ENCODE measurements at regions not wholly inside any gene's neighbourhood (a gene's known extent, or its start where the extent isn't known, plus 50 kb on each side); places are given as distances from the start of the nearest gene placed in this dataset.
A peak's percentile ranks its signal among the peaks of the same experiment; 100 is the strongest.

DNA sequence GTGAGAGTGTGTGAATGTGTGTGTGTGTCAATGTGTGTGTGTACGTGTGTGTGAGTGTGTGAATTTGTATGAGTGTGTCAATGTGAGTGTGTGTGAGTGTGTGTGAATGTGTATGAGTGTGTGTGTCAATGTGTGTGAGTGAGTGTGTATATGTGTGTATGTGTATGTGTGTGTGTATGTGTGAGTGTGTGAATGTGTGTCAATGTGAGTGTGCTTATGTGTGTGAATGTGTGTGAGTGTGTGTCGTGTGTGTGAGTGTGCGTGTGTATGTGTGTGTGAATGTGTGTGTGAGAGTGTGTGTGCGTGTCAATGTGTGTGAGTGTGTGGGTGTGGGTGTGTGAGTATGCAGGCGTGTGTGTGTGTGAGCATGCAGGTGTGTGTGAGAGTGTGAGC lies 93.5 kb upstream of the ALDH1A3 start:
- no peaks in the 10 kb centered on the region for H3K36me3 ChIP-seq
- no peak overlapping the region for H3K27ac ChIP-seq (replicated peaks in 1 of 4)
- intact Hi-C loops (cut with DNase I) = no loop called here
- 92% methylated on average over 5 of the region's 5 CpGs for WGBS
- no peak overlapping the region for H3K4me3 ChIP-seq
- peak; percentile 39 for DNase-seq (ENCODE audit: extremely low spot score)
- no peak for TF ChIP-seq POLR2AphosphoS5 (IDR thresholded peaks at IDR 0.05)
- TF ChIP-seq, protein P1, sequence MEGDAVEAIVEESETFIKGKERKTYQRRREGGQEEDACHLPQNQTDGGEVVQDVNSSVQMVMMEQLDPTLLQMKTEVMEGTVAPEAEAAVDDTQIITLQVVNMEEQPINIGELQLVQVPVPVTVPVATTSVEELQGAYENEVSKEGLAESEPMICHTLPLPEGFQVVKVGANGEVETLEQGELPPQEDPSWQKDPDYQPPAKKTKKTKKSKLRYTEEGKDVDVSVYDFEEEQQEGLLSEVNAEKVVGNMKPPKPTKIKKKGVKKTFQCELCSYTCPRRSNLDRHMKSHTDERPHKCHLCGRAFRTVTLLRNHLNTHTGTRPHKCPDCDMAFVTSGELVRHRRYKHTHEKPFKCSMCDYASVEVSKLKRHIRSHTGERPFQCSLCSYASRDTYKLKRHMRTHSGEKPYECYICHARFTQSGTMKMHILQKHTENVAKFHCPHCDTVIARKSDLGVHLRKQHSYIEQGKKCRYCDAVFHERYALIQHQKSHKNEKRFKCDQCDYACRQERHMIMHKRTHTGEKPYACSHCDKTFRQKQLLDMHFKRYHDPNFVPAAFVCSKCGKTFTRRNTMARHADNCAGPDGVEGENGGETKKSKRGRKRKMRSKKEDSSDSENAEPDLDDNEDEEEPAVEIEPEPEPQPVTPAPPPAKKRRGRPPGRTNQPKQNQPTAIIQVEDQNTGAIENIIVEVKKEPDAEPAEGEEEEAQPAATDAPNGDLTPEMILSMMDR (IDR thresholded peaks at IDR 0.05) = no peak
- TF ChIP-seq EP300 (IDR thresholded peaks at IDR 0.05) = no peak
- no peak for TF ChIP-seq POLR2A (IDR thresholded peaks at IDR 0.05; ENCODE audit: low read depth)
- no peaks in the 10 kb centered on the region for H3K4me1 ChIP-seq
- H3K9me3 ChIP-seq = no peaks in the 10 kb centered on the region
- H3K27me3 ChIP-seq = peaks cover 0 to 22% (median 0%) of the 10 kb centered on the region in 4 donors

DNA sequence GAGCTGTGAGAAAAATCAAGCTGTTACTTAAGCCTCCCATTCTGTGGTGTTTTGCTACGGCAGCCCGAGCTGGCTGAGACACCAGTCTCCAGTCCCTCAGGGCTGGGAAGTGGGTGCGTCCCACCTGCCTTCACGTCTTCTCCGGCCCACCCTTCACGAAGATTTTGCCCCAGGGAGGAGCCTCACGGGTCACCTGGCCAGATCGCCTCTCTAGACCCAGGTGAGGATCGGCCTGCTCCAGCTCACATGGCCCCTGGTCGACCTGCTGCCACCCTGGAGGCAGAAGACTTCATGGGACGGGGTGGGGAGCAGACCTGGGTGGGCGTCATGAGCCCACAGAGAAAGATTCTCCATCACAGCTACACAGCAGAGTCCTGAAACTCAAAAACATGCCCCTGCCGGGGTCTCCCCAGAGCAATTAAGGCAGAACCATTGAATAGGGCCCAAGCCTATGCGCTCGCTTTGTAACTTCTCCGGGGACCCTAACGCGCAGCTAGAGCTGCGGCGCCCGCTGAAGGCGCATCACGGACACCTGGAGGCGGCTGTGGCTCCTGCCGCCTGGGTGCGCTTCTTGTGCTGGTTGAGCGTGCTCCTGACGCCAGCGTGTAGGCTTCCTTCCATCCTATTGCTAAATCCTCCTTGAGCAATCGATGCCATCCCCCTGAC lies 92.6 kb upstream of the ALDH1A3 start:
- Histone ChIP-seq H3K27me3 (peaks cover 0 to 13% (median 0%) of the 10 kb centered on the region in 4 donors), H3K9me3 (no peaks in the 10 kb centered on the region), H3K36me3 (no peaks in the 10 kb centered on the region), H3K4me3 (no peak overlapping the region), H3K4me1 (no peaks in the 10 kb centered on the region), H3K27ac (replicated peaks in 1 of 4) (no peak overlapping the region)
- WGBS = 92% methylated on average over 26 of the region's 30 CpGs
- TF ChIP-seq POLR2A (IDR thresholded peaks at IDR 0.05; ENCODE audit: low read depth) (no peak), POLR2AphosphoS5 (IDR thresholded peaks at IDR 0.05) (no peak), EP300 (IDR thresholded peaks at IDR 0.05) (no peak)
- TF ChIP-seq, protein P1 (IDR thresholded peaks at IDR 0.05) = no peak
- intact Hi-C loops (cut with DNase I) = no loop called here
- DNase-seq (ENCODE audit: extremely low spot score) = peak; percentile 81

DNA sequence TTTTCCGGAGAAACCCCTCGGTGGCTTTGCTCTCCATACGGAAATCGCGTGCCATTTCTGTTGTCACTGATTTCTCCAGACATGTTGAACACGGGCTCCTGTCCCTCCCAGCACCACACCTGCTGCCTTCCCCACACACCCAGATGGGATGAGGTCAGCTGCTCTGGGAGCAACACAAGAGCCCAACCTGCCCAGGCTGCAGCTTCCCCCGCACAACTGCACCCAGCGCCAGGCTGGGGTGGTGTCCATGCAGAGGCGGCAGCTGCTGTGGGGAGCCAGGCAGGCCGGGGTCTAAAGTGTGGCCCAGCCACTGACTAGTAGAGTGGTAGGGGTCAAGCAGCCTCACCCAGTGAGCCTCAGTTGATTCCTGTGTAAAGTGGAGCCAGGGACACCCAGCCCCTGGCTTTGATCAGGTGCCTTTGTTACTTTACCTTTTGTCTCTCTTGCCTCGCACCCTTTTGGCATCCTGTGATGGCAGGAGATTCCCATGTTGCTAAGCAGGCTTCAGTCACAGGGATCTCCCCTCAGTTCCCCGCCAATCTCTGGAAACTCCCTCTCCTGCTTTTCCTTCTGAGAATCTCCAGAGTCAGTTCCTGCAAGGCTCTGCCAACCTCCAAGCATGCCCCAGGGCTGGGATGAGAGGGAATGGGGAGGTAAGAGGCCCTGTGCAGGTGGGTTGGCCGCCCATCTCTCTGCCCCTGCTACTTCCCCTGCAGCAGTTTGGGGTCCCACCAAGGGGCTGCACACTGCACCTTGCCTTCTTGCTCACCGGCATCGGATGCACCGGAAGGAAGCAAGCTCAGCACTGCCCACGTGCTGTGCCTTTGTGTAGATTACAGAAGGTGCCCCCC lies 91.8 kb upstream of the ALDH1A3 start:
- 79% methylated on average over 10 of the region's 17 CpGs for WGBS
- no peaks in the 10 kb centered on the region for H3K9me3 ChIP-seq
- H3K36me3 ChIP-seq = no peaks in the 10 kb centered on the region
- H3K4me3 ChIP-seq = no peak overlapping the region
- H3K4me1 ChIP-seq = no peaks in the 10 kb centered on the region
- peaks cover 0 to 12% (median 0%) of the 10 kb centered on the region in 4 donors for H3K27me3 ChIP-seq
- H3K27ac ChIP-seq (replicated peaks in 1 of 4) = no peak overlapping the region
- no peak for TF ChIP-seq EP300 (IDR thresholded peaks at IDR 0.05)
- no peak for TF ChIP-seq POLR2A (IDR thresholded peaks at IDR 0.05; ENCODE audit: low read depth)
- TF ChIP-seq, protein P1 (IDR thresholded peaks at IDR 0.05) = no peak
- no peak for TF ChIP-seq POLR2AphosphoS5 (IDR thresholded peaks at IDR 0.05)
- peak; percentile 87 for DNase-seq (ENCODE audit: extremely low spot score)
- intact Hi-C loops (cut with DNase I) = no loop called here

DNA sequence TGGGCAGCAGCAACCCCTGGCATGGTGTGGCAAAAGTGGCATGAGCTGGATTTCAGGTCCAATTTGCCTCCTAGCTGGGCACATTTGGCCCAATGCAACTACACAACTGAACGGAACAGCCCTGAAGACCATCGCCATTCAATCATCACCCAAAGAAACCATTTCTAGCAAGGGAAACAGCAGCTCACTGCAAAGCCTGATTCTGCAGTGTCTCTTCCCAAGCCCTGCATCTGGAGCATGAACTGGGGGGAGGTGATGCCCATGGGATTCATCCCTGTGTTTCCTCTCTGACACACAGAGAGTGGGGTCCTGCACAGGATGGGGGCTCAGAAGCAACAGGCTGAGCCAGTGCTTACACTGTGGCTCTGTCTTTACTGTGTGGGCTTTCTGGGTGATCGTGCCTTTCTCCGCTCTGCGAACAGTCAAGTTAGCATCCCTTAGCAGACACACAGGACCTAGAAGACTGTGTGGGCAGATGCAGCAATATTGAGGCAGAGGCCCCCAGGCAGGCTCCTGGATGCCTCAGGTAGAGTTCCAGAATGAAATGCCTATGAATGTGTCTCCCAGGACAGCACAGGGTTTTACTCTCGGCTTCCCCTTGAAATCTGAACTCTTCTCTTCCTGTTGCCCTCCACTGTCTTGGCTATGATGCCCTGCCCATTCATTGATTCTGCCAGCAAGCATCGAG lies 91.1 kb upstream of the ALDH1A3 start:
- 84% methylated on average over 7 of the region's 7 CpGs for WGBS
- DNase-seq (ENCODE audit: extremely low spot score) = peak; percentile 31

More for the DNA sequence above, 91.1 kb upstream of the ALDH1A3 start:
- Histone ChIP-seq H3K9me3 (no peaks in the 10 kb centered on the region), H3K4me1 (no peaks in the 10 kb centered on the region), H3K27ac (replicated peaks in 1 of 4) (no peak overlapping the region), H3K36me3 (no peaks in the 10 kb centered on the region), H3K4me3 (no peak overlapping the region), H3K27me3 (peaks cover 0 to 12% (median 0%) of the 10 kb centered on the region in 4 donors)
- TF ChIP-seq POLR2AphosphoS5 (IDR thresholded peaks at IDR 0.05) = no peak
- no peak for TF ChIP-seq EP300 (IDR thresholded peaks at IDR 0.05)
- TF ChIP-seq POLR2A (IDR thresholded peaks at IDR 0.05; ENCODE audit: low read depth) = no peak
- TF ChIP-seq, protein P1 (IDR thresholded peaks at IDR 0.05) = no peak
- intact Hi-C loops (cut with DNase I) = no loop called here
